Endodermal cell (in vitro differentiated cells): ENCODE measurements at regions not wholly inside any gene's neighbourhood (a gene's known extent, or its start where the extent isn't known, plus 50 kb on each side); places are given as distances from the start of the nearest gene placed in this dataset.
"Not testable (repeated sequence)": the region's sequence is repeated elsewhere in the genome, so short reads cannot be mapped to it uniquely, and the experiment has no call there.

Experiments used
- DNase-seq: peaks from one replicate; pipeline ENCODE4 v3.0.0-alpha.2; 2017
- H3K27ac ChIP-seq: 2 replicates; pipeline ENCODE4 v1.5.1; 2013; ENCODE audit warnings: mild to moderate bottlenecking, low read depth, low read length, moderate library complexity
- H3K27me3 ChIP-seq: 2 replicates; pipeline ENCODE4 v1.6.1; 2013; ENCODE audit warnings: mild to moderate bottlenecking, low read length, moderate library complexity; ENCODE audit not compliant: insufficient read depth, control insufficient read depth, poor library complexity, severe bottlenecking
- H3K36me3 ChIP-seq: 2 replicates; pipeline ENCODE4 v1.7.0; 2013; ENCODE audit warnings: mild to moderate bottlenecking, low read length, moderate library complexity; ENCODE audit not compliant: control insufficient read depth, insufficient read depth
- H3K4me1 ChIP-seq: one replicate; pipeline ENCODE4 v1.7.0; 2013; ENCODE audit warnings: low read length; ENCODE audit not compliant: control insufficient read depth, insufficient read depth
- H3K4me3 ChIP-seq: 2 replicates; pipeline ENCODE4 v1.5.1; 2013; ENCODE audit warnings: mild to moderate bottlenecking, low read length, moderate library complexity
- H3K9ac ChIP-seq: 2 replicates; pipeline ENCODE4 v1.6.1; 2013; ENCODE audit warnings: mild to moderate bottlenecking, low read length, moderate library complexity; ENCODE audit not compliant: poor library complexity, severe bottlenecking; ENCODE audit errors: extremely low read depth
- H3K9me3 ChIP-seq: 2 replicates; pipeline ENCODE4 v1.6.1; 2013; ENCODE audit warnings: mild to moderate bottlenecking, low read length, moderate library complexity; ENCODE audit not compliant: control insufficient read depth
- H3K27ac Mint-ChIP-seq: 2 replicates; pipeline ENCODE4 v1.8.0; 2020; ENCODE audit warnings: mixed read lengths
- H3K27me3 Mint-ChIP-seq: 2 replicates; pipeline ENCODE4 v1.8.0; 2021; ENCODE audit warnings: mild to moderate bottlenecking, mixed read lengths; ENCODE audit not compliant: insufficient read depth
- H3K36me3 Mint-ChIP-seq: 2 replicates; pipeline ENCODE4 v1.8.0; 2020; ENCODE audit warnings: low read depth, mixed read lengths
- H3K4me1 Mint-ChIP-seq: 2 replicates; pipeline ENCODE4 v1.8.0; 2020; ENCODE audit warnings: mixed read lengths
- H3K4me3 Mint-ChIP-seq: 2 replicates; pipeline ENCODE4 v1.8.0; 2020; ENCODE audit warnings: mild to moderate bottlenecking, moderate library complexity, mixed read lengths
- H3K9me3 Mint-ChIP-seq: 2 replicates; pipeline ENCODE4 v1.8.0; 2020; ENCODE audit warnings: mild to moderate bottlenecking, mixed read lengths
- WGBS, 2 experiments: methylation state at CpG; one replicate each; pipeline versions ENCODE4 v1.1.5 to v1.1.7; 2013; ENCODE audit warnings: missing lambda C conversion rate in 2 of 2, mixed read lengths in 1 of 2; ENCODE audit not compliant: insufficient coverage in 1 of 2, insufficient read length in 1 of 2; 5-methylcytosine and 5-hydroxymethylcytosine counted together
- TF ChIP-seq, protein P1 (sequence below): fragments of 200-600 bp; sonication (generic); conservative IDR thresholded peaks from 2 replicates; pipeline ENCODE4 v1.5.0; 2021; ENCODE audit warnings: antibody characterized with exemption, mild to moderate bottlenecking

DNA sequence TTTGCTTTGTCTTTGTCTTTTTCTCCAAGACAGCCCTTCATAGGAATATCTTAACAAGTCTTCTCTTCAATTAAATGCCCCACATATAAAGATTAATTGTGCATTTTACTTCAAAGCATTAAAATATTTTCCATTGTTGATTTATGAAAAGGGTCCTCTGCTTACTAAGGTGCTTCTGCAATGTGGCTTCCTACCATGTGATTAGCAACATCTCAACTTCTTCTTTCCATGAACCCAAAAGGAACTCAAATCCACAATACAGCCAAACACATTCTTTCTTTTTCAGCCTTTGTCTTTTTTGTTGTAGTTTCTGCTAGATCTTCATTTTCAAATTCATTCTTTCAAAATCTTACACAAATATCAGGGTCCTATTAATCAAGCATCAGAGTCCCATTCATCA, 309.2 kb downstream of the NSUN3 start:
- H3K4me1 Mint-ChIP-seq = peaks cover 21% of the 10 kb centered on the region
- TF ChIP-seq, protein P1, sequence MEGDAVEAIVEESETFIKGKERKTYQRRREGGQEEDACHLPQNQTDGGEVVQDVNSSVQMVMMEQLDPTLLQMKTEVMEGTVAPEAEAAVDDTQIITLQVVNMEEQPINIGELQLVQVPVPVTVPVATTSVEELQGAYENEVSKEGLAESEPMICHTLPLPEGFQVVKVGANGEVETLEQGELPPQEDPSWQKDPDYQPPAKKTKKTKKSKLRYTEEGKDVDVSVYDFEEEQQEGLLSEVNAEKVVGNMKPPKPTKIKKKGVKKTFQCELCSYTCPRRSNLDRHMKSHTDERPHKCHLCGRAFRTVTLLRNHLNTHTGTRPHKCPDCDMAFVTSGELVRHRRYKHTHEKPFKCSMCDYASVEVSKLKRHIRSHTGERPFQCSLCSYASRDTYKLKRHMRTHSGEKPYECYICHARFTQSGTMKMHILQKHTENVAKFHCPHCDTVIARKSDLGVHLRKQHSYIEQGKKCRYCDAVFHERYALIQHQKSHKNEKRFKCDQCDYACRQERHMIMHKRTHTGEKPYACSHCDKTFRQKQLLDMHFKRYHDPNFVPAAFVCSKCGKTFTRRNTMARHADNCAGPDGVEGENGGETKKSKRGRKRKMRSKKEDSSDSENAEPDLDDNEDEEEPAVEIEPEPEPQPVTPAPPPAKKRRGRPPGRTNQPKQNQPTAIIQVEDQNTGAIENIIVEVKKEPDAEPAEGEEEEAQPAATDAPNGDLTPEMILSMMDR = no peak
- no peaks in the 10 kb centered on the region for H3K4me1 ChIP-seq
- no peak overlapping the region for H3K27ac ChIP-seq
- H3K36me3 Mint-ChIP-seq = no peaks in the 10 kb centered on the region
- no peak overlapping the region for H3K9ac ChIP-seq
- no peaks in the 10 kb centered on the region for H3K27me3 Mint-ChIP-seq
- H3K4me3 ChIP-seq = no peak overlapping the region
- H3K36me3 ChIP-seq = no peaks in the 10 kb centered on the region
- no peak overlapping the region for H3K27ac Mint-ChIP-seq
- peaks cover 24% of the 10 kb centered on the region for H3K9me3 Mint-ChIP-seq
- no peaks in the 10 kb centered on the region for H3K27me3 ChIP-seq
- H3K4me3 Mint-ChIP-seq = no peak overlapping the region
- peaks cover 36% of the 10 kb centered on the region for H3K9me3 ChIP-seq
- DNase-seq = no peak

DNA sequence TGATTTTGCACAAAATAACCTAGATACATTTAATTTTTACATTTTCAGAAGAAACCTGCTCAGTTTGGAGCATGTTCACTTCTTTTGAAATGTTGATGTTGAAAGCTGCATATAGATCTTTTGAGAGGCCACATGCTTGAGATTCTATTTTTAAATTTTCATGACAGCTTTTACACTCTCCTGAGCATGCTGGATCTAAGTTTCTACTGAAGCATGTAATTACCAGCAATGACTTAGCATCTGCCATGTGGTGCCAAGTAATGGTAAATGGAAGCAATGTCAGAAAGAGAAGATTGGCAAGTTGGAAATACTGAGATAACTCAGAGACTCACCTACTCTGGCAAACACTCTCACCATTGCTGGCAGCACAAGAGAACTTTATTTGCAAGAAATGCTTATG, 310.6 kb downstream of the NSUN3 start:
- TF ChIP-seq, protein P1 = no peak
- Histone ChIP-seq H3K36me3 (no peaks in the 10 kb centered on the region), H3K27ac (no peak overlapping the region), H3K27me3 (no peaks in the 10 kb centered on the region), H3K9ac (no peak overlapping the region), H3K9me3 (peaks cover 22% of the 10 kb centered on the region), H3K4me3 (no peak overlapping the region), H3K4me1 (no peaks in the 10 kb centered on the region)
- Mint-ChIP-seq H3K27ac (no peak overlapping the region), H3K36me3 (no peaks in the 10 kb centered on the region), H3K27me3 (no peaks in the 10 kb centered on the region), H3K4me3 (no peak overlapping the region), H3K9me3 (peaks cover 12% of the 10 kb centered on the region), H3K4me1 (peaks cover 27% of the 10 kb centered on the region)
- DNase-seq = no peak

DNA sequence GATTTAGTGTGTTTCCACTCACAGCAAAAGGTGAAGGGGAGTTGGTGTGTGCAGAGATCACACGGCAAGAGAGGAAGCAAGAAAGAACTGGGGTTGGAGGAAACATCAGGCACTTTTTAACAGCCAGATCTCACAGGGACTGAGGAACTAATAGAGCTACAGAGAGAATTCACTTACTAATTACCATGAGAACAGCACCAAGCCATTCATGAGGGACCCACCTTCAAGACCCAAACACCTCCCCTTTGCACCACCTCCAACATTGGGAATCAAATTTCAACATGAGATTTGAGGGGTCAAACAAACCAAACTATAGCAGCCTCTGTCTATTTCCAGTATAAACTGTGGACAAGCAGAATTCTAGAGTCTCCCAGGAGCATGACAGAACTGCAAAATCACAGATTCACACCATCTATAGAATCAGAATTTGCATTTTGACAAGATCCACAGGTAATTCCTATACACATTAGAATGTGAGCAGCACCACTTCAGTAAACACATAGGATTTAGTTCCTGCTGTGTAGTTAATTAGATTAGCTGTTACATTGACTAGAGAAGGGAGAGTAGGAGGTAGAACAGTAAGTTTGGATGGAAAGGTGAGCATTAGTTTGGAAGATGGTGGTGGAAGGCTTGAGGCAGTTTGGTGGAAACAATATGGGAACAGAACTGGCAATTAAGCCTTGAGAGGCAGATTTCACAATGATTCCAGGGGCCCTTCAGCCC, 311.7 kb downstream of the NSUN3 start:
- H3K27me3 Mint-ChIP-seq = no peaks in the 10 kb centered on the region
- no peak overlapping the region for H3K4me3 Mint-ChIP-seq
- H3K27ac ChIP-seq = no peak overlapping the region
- no peaks in the 10 kb centered on the region for H3K36me3 Mint-ChIP-seq
- H3K36me3 ChIP-seq = no peaks in the 10 kb centered on the region
- peak overlapping the region; percentile 42 for H3K27ac Mint-ChIP-seq
- H3K9ac ChIP-seq = no peak overlapping the region
- no peak overlapping the region for H3K4me3 ChIP-seq
- peak; percentile 49 for DNase-seq
- H3K4me1 ChIP-seq = no peaks in the 10 kb centered on the region
- H3K9me3 Mint-ChIP-seq = peaks cover 3% of the 10 kb centered on the region
- peaks cover 12% of the 10 kb centered on the region for H3K9me3 ChIP-seq
- peaks cover 27% of the 10 kb centered on the region for H3K4me1 Mint-ChIP-seq
- no peaks in the 10 kb centered on the region for H3K27me3 ChIP-seq
- TF ChIP-seq, protein P1 = no peak
- 78% methylated on average over 1 of the region's 1 CpG; no CpG with 5 or more reads in 1 of the 2 experiments for WGBS, 2 experiments

- H3K4me1 ChIP-seq, H3K36me3 ChIP-seq, H3K27me3 Mint-ChIP-seq, H3K9me3 ChIP-seq, H3K27me3 ChIP-seq, H3K9me3 Mint-ChIP-seq, H3K4me3 Mint-ChIP-seq, DNase-seq, H3K27ac ChIP-seq, H3K27ac Mint-ChIP-seq, H3K36me3 Mint-ChIP-seq, H3K4me3 ChIP-seq, H3K9ac ChIP-seq: not testable (repeated sequence)
- H3K4me1 Mint-ChIP-seq = peaks cover 27% of the 10 kb centered on the region
- WGBS, 2 experiments = 86 to 100% methylated on average over 1 of the region's 3 CpGs
Measured at GRCh38 chr3:94377123-94377696, 314.3 kb downstream of the NSUN3 start.

DNA sequence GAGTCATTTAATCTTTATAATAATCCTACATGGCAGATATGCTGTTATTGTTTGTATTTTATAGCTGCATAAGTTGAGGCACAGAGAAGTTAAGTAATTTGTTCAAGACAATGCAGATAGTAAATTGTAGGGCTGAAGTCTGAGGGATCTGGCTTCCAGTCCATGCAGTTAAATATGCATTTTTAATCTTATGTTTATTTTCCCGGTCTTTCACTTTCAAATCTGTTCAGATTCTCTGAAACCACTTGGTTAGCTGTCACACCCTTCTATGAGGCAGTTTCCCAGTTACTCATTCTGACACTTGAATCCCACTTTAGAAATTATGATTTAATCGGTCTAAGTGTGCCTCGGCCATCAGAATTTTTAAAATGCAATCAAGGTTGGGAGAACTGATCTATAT, 315.0 kb downstream of the NSUN3 start:
- H3K27me3 Mint-ChIP-seq, H3K4me3 ChIP-seq, H3K9ac ChIP-seq, H3K9me3 ChIP-seq, H3K27ac Mint-ChIP-seq, H3K4me1 ChIP-seq, H3K9me3 Mint-ChIP-seq, H3K36me3 Mint-ChIP-seq, H3K27ac ChIP-seq, H3K27me3 ChIP-seq, DNase-seq, H3K4me3 Mint-ChIP-seq, H3K36me3 ChIP-seq: not testable (repeated sequence)
- peaks cover 27% of the 10 kb centered on the region for H3K4me1 Mint-ChIP-seq
- WGBS, 2 experiments = 95% methylated on average over 2 of the region's 3 CpGs; no CpG with 5 or more reads in 1 of the 2 experiments
